A673 (cell line): ENCODE measurements at regions not wholly inside any gene's neighbourhood (a gene's known extent, or its start where the extent isn't known, plus 50 kb on each side); places are given as distances from the start of the nearest gene placed in this dataset.
A peak's percentile ranks its signal among the peaks of the same experiment; 100 is the strongest.

Experiments
- BruUV-seq: library from RNA; stranded (reverse); fragments of 400-500 nt; replicated peaks from 2 replicates; lab custom pipeline; 2021; lab: Mats Ljungman, UMichigan
- CTCF ChIA-PET: fragments of 300-600 bp; sonication (Branson Sonifier 250); formaldehyde crosslinking; loops from one replicate; lab custom pipeline; 2022; ENCODE audit warnings: antibody characterized with exemption; lab: Charles Lee
- POLR2A ChIA-PET: fragments of 300-600 bp; sonication (Branson Sonifier 250); formaldehyde crosslinking; loops from one replicate; lab custom pipeline; 2022; ENCODE audit warnings: antibody characterized with exemption; ENCODE audit not compliant: low non-redundant PET; lab: Charles Lee
- DNase-seq: peaks from one replicate; pipeline ENCODE4 v3.0.0-alpha.2; 2015; ENCODE audit warnings: low spot score
- H3K27ac ChIP-seq: fragments of 200-600 bp; sonication (generic); 2 replicates; pipeline ENCODE4 v1.5.1; 2016; ENCODE audit warnings: mixed run types, low read depth, mild to moderate bottlenecking, mixed read lengths, antibody characterized with exemption, low read length; ENCODE audit not compliant: poor library complexity, severe bottlenecking
- H3K27me3 ChIP-seq: fragments of 200-600 bp; sonication (generic); replicated peaks from 2 replicates; pipeline ENCODE4 v1.6.1; 2017; ENCODE audit warnings: mixed run types, low read depth, mild to moderate bottlenecking, mixed read lengths, antibody characterized with exemption, low read length; ENCODE audit not compliant: insufficient read depth, poor library complexity
- H3K36me3 ChIP-seq: fragments of 200-600 bp; sonication (generic); 2 replicates; pipeline ENCODE4 v1.6.1; 2016; ENCODE audit warnings: mixed run types, mild to moderate bottlenecking, mixed read lengths, antibody characterized with exemption, low read length; ENCODE audit not compliant: insufficient read depth, poor library complexity, severe bottlenecking
- H3K4me1 ChIP-seq: fragments of 200-600 bp; sonication (generic); 2 replicates; pipeline ENCODE4 v1.6.1; 2017; ENCODE audit warnings: mixed run types, mild to moderate bottlenecking, mixed read lengths, antibody characterized with exemption, low read length; ENCODE audit not compliant: insufficient read depth, poor library complexity, severe bottlenecking
- H3K4me3 ChIP-seq: fragments of 200-600 bp; sonication (generic); 2 replicates; pipeline ENCODE4 v1.5.1; 2016; ENCODE audit warnings: low read depth, mixed run types, mild to moderate bottlenecking, mixed read lengths, low read length; ENCODE audit not compliant: poor library complexity, severe bottlenecking
- H3K9me3 ChIP-seq: fragments of 200-600 bp; sonication (generic); 2 replicates; pipeline ENCODE4 v1.6.1; 2016; ENCODE audit warnings: mixed run types, low read depth, mild to moderate bottlenecking, mixed read lengths, antibody characterized with exemption, low read length; ENCODE audit not compliant: poor library complexity, severe bottlenecking
- CTCF ChIP-seq: fragments of 300-800, 200-600 bp; sonication (generic); conservative IDR thresholded peaks from 2 replicates; pipeline ENCODE4 v1.5.1; 2017; ENCODE audit warnings: low read depth, mild to moderate bottlenecking, antibody characterized with exemption, low read length, moderate library complexity, mixed read lengths
- EZH2 ChIP-seq: fragments of 200-600 bp; sonication (generic); IDR thresholded peaks from 2 replicates; pipeline ENCODE4 v1.6.1; 2017; ENCODE audit warnings: borderline replicate concordance, low read depth, mild to moderate bottlenecking, mixed read lengths, antibody characterized with exemption, low read length; ENCODE audit not compliant: poor library complexity, severe bottlenecking
- intact Hi-C: fragments of 100-400 bp; cut with micrococcal nuclease; formaldehyde crosslinking; loops from one replicate; pipeline ENCODE4 v1.10.0; 2022; ENCODE audit not compliant: unreplicated experiment

GRCh38 chr14:97200245-97200644 lies 403.1 kb downstream of the VRK1 start:
- ChIA-PET POLR2A (no interaction called here), CTCF (no interaction called here)
- no TSS peak for BruUV-seq
- TF ChIP-seq EZH2, result no peak
- no peak for TF ChIP-seq CTCF
- peaks cover 9% of the 10 kb centered on the region for H3K36me3 ChIP-seq
- peaks cover 3% of the 10 kb centered on the region for H3K9me3 ChIP-seq
- DNase-seq, result no peak
- H3K4me3 ChIP-seq, result no peak overlapping the region
- H3K4me1 ChIP-seq, result peaks cover 3% of the 10 kb centered on the region
- no peak overlapping the region for H3K27ac ChIP-seq
- intact Hi-C loops, result no loop called here
- no peaks in the 10 kb centered on the region for H3K27me3 ChIP-seq

DNA sequence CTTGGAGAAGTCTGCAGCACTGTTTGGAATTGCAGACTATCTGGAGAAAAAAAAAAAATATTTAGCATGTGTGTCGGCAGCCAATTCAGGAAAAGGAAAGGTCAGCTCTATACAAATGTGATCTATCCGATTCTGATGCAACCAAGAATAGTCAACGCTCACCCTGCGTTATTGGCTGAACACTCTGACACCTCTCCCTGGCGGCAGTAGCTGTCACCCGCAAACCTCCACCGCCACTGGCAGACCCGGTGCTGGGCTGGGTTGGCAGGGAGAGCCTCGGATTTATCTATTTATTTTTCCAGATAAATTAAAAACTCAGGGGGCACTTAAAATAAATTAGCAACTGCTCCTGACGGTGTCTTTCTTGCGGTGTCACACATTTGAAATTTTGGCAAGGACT lies 409.7 kb downstream of the VRK1 start:
- no peaks in the 10 kb centered on the region for H3K27me3 ChIP-seq
- H3K4me1 ChIP-seq, result peaks cover 46% of the 10 kb centered on the region
- H3K27ac ChIP-seq, result peak overlapping the region; percentile 9
- no TSS peak for BruUV-seq
- ChIA-PET POLR2A (no interaction called here), CTCF (no interaction called here)
- intact Hi-C loops, result no loop called here
- no peak overlapping the region for H3K4me3 ChIP-seq
- no peaks in the 10 kb centered on the region for H3K36me3 ChIP-seq
- TF ChIP-seq EZH2, result no peak
- no peak for TF ChIP-seq CTCF
- H3K9me3 ChIP-seq, result no peaks in the 10 kb centered on the region
- DNase-seq, result no peak

GRCh38 chr14:97210202-97210601 lies 413.0 kb downstream of the VRK1 start:
- no peaks in the 10 kb centered on the region for H3K36me3 ChIP-seq
- H3K4me3 ChIP-seq, result no peak overlapping the region
- no peaks in the 10 kb centered on the region for H3K27me3 ChIP-seq
- POLR2A ChIA-PET, result no interaction called here
- intact Hi-C loops, result loop anchor here (5.0 kb wide), 1 partner anchor 33 kb away; no protein-coding TSS in a partner anchor
- H3K27ac ChIP-seq, result peak overlapping the region; percentile 99
- BruUV-seq, result no TSS peak
- DNase-seq, result no peak
- CTCF ChIA-PET, result no interaction called here
- TF ChIP-seq CTCF (no peak), EZH2 (no peak)
- H3K4me1 ChIP-seq, result peaks cover 76% of the 10 kb centered on the region
- no peaks in the 10 kb centered on the region for H3K9me3 ChIP-seq
